ENCODE measurements at regions not wholly inside any gene's neighbourhood (a gene's known extent, or its start where the extent isn't known, plus 50 kb on each side); places are given as distances from the start of the nearest gene placed in this dataset.

DNA sequence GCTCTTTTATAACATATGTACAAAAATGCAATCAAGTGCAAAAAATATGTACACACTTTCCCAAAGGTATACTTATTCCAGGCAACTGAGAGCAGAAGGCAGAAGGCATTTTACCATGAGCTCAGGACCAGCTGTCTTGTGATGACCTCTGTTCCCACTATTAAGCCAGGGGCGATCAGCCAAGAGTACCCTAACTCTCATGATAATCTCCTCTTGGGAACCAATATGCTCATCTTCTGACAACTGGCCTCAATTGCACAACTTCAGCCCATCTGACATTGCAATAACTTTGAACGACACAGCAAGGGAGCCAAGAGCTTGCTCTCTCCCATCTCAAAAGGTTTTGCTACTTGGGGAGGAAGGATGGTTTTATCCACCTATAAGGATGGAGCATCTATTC is 471.9 kb downstream of the HS3ST3B1 start:
- H3K79me2 ChIP-seq (ENCODE audit: low read length), result no peaks in the 10 kb centered on the region
- H3K4me2 ChIP-seq (ENCODE audit: low read depth, low read length, poor library complexity, severe bottlenecking), result no peak overlapping the region
- H3K27ac ChIP-seq (ENCODE audit: low read length), result no peak overlapping the region
- no peak for DNase-seq
- H3K9me3 ChIP-seq (ENCODE audit: low read length), result peaks cover 3% of the 10 kb centered on the region
- no peak overlapping the region for H3K9ac ChIP-seq (ENCODE audit: low read length)
- no peaks in the 10 kb centered on the region for H3K9me2 ChIP-seq (replicated peaks; ENCODE audit: insufficient read depth, low read length)
- H3K4me1 ChIP-seq (ENCODE audit: low read length), result no peaks in the 10 kb centered on the region
- H3K36me3 ChIP-seq (ENCODE audit: insufficient read depth, low read length), result no peaks in the 10 kb centered on the region
- no peak overlapping the region for H3K4me3 ChIP-seq (ENCODE audit: low read length)
- no peaks in the 10 kb centered on the region for H3K27me3 ChIP-seq (ENCODE audit: low read length)
- H2AFZ ChIP-seq (ENCODE audit: low read length), result no peak overlapping the region
- H4K20me1 ChIP-seq (ENCODE audit: insufficient read depth, low read depth, low read length), result no peaks in the 10 kb centered on the region

DNA sequence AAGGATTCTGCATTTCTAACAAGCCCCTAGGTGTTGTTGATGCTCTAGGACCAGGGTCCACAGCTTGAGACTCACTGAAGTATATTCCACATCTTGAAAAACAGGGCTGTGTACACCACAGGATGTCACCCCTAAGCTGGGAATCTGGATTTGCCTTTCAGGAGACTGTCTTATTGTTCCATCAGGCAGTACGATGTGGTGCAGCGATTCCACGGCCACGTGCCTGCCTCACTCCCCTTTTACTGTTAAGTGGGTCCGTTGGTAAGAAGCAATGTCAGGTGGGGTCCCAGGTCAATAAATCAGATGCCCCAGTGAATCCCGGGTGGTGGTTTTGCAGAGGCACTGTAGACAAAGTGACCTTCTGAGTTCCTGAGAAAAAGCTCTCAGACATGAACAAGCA is 470.7 kb downstream of the HS3ST3B1 start:
- H3K79me2 ChIP-seq (ENCODE audit: low read length), result no peaks in the 10 kb centered on the region
- H3K4me1 ChIP-seq (ENCODE audit: low read length), result no peaks in the 10 kb centered on the region
- H3K27me3 ChIP-seq (ENCODE audit: low read length), result no peaks in the 10 kb centered on the region
- no peaks in the 10 kb centered on the region for H4K20me1 ChIP-seq (ENCODE audit: insufficient read depth, low read depth, low read length)
- no peak overlapping the region for H3K9ac ChIP-seq (ENCODE audit: low read length)
- no peak overlapping the region for H3K4me2 ChIP-seq (ENCODE audit: low read depth, low read length, poor library complexity, severe bottlenecking)
- H3K4me3 ChIP-seq (ENCODE audit: low read length), result no peak overlapping the region
- no peak overlapping the region for H3K27ac ChIP-seq (ENCODE audit: low read length)
- no peak overlapping the region for H2AFZ ChIP-seq (ENCODE audit: low read length)
- peaks cover 3% of the 10 kb centered on the region for H3K9me3 ChIP-seq (ENCODE audit: low read length)
- H3K36me3 ChIP-seq (ENCODE audit: insufficient read depth, low read length), result no peaks in the 10 kb centered on the region
- no peak for DNase-seq
- H3K9me2 ChIP-seq (replicated peaks; ENCODE audit: insufficient read depth, low read length), result no peaks in the 10 kb centered on the region

DNA sequence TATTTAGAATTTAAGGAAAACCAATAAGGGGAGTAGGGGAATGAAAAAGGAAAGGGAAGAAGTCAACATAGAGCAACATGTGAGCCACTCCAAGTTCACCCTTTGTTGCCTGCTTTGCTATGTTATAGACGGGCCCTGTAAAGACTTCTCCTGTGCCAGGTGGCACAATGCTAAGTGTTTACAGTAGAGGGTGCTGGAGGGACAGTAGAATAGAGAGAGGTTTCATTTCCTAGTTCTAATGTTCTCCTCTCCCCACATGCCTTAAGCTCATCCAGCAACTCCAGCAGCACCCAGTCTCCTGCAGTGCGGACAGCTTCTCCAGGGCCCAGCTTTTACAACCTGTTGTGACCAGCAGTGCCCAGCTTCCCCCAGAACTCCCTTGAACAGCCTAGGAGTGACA is 468.0 kb downstream of the HS3ST3B1 start:
- DNase-seq, result no peak
- no peaks in the 10 kb centered on the region for H3K79me2 ChIP-seq (ENCODE audit: low read length)

DNA sequence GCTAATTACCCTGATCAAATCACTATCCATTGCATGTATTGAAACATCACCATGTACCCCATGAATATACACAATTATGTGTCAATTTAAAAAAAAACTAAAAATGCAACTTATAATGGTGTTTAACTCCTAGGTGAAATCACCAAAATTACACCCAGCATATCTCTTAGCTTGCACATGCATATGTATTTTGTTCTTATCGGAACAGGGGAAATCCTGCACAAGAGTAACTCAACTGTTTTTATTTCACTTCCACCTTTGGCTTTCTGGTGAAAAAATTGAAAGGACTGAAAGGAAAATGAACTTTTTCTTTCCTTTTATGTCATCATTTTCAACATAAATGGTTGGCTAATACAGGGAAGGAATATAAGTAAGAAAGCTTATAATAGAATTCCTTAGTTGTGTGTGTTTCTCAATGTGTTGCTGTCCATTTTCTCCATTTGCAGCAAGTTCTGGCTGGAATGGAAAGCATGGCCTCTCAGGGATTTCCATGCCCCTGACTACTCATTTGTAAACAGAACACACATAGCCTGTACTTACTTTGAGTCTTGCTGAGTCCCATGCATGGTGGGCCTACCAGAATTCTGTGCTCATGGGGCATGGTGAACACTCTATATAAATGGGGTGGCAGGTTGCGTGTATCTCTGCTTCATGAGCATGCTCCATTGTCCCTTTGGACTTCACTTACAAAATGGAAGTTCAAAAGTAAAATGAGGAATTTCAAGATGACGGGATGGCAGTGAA is 462.0 kb downstream of the HS3ST3B1 start:
- Histone ChIP-seq H3K9me3 (ENCODE audit: low read length) (no peaks in the 10 kb centered on the region), H3K36me3 (ENCODE audit: insufficient read depth, low read length) (no peaks in the 10 kb centered on the region), H3K27me3 (ENCODE audit: low read length) (no peaks in the 10 kb centered on the region), H3K27ac (ENCODE audit: low read length) (no peak overlapping the region), H3K4me1 (ENCODE audit: low read length) (no peaks in the 10 kb centered on the region), H3K4me2 (ENCODE audit: low read depth, low read length, poor library complexity, severe bottlenecking) (no peak overlapping the region), H3K9me2 (replicated peaks; ENCODE audit: insufficient read depth, low read length) (no peaks in the 10 kb centered on the region), H3K4me3 (ENCODE audit: low read length) (no peak overlapping the region), H2AFZ (ENCODE audit: low read length) (no peak overlapping the region), H3K9ac (ENCODE audit: low read length) (no peak overlapping the region), H4K20me1 (ENCODE audit: insufficient read depth, low read depth, low read length) (no peaks in the 10 kb centered on the region), H3K79me2 (ENCODE audit: low read length) (no peaks in the 10 kb centered on the region)
- no peak for DNase-seq

More for the DNA sequence above, 468.0 kb downstream of the HS3ST3B1 start:
- Histone ChIP-seq H3K36me3 (ENCODE audit: insufficient read depth, low read length) (no peaks in the 10 kb centered on the region), H3K9ac (ENCODE audit: low read length) (no peak overlapping the region), H2AFZ (ENCODE audit: low read length) (no peak overlapping the region), H3K9me2 (replicated peaks; ENCODE audit: insufficient read depth, low read length) (no peaks in the 10 kb centered on the region), H3K4me2 (ENCODE audit: low read depth, low read length, poor library complexity, severe bottlenecking) (no peak overlapping the region), H3K27me3 (ENCODE audit: low read length) (no peaks in the 10 kb centered on the region), H4K20me1 (ENCODE audit: insufficient read depth, low read depth, low read length) (no peaks in the 10 kb centered on the region), H3K4me1 (ENCODE audit: low read length) (no peaks in the 10 kb centered on the region), H3K27ac (ENCODE audit: low read length) (no peak overlapping the region), H3K4me3 (ENCODE audit: low read length) (no peak overlapping the region), H3K9me3 (ENCODE audit: low read length) (peaks cover 3% of the 10 kb centered on the region)

GRCh38 chr17:14760719-14761411 is 460.0 kb downstream of the HS3ST3B1 start:
- no peaks in the 10 kb centered on the region for H3K79me2 ChIP-seq (ENCODE audit: low read length)
- H3K9me3 ChIP-seq (ENCODE audit: low read length), result no peaks in the 10 kb centered on the region
- no peak overlapping the region for H3K9ac ChIP-seq (ENCODE audit: low read length)
- no peak for DNase-seq
- no peak overlapping the region for H3K27ac ChIP-seq (ENCODE audit: low read length)
- no peak overlapping the region for H3K4me3 ChIP-seq (ENCODE audit: low read length)
- no peaks in the 10 kb centered on the region for H3K36me3 ChIP-seq (ENCODE audit: insufficient read depth, low read length)
- no peak overlapping the region for H2AFZ ChIP-seq (ENCODE audit: low read length)
- H3K4me2 ChIP-seq (ENCODE audit: low read depth, low read length, poor library complexity, severe bottlenecking), result no peak overlapping the region
- no peaks in the 10 kb centered on the region for H3K4me1 ChIP-seq (ENCODE audit: low read length)
- no peaks in the 10 kb centered on the region for H3K9me2 ChIP-seq (replicated peaks; ENCODE audit: insufficient read depth, low read length)
- no peaks in the 10 kb centered on the region for H4K20me1 ChIP-seq (ENCODE audit: insufficient read depth, low read depth, low read length)
- no peaks in the 10 kb centered on the region for H3K27me3 ChIP-seq (ENCODE audit: low read length)

GRCh38 chr17:14760212-14760611 is 459.3 kb downstream of the HS3ST3B1 start:
- H2AFZ ChIP-seq (ENCODE audit: low read length), result no peak overlapping the region
- no peaks in the 10 kb centered on the region for H3K4me1 ChIP-seq (ENCODE audit: low read length)
- no peak for DNase-seq
- H3K4me2 ChIP-seq (ENCODE audit: low read depth, low read length, poor library complexity, severe bottlenecking), result no peak overlapping the region
- no peak overlapping the region for H3K9ac ChIP-seq (ENCODE audit: low read length)
- no peak overlapping the region for H3K27ac ChIP-seq (ENCODE audit: low read length)
- no peaks in the 10 kb centered on the region for H3K9me3 ChIP-seq (ENCODE audit: low read length)
- H3K36me3 ChIP-seq (ENCODE audit: insufficient read depth, low read length), result no peaks in the 10 kb centered on the region
- no peaks in the 10 kb centered on the region for H3K9me2 ChIP-seq (replicated peaks; ENCODE audit: insufficient read depth, low read length)
- no peaks in the 10 kb centered on the region for H4K20me1 ChIP-seq (ENCODE audit: insufficient read depth, low read depth, low read length)
- no peak overlapping the region for H3K4me3 ChIP-seq (ENCODE audit: low read length)
- no peaks in the 10 kb centered on the region for H3K27me3 ChIP-seq (ENCODE audit: low read length)
- no peaks in the 10 kb centered on the region for H3K79me2 ChIP-seq (ENCODE audit: low read length)

DNA sequence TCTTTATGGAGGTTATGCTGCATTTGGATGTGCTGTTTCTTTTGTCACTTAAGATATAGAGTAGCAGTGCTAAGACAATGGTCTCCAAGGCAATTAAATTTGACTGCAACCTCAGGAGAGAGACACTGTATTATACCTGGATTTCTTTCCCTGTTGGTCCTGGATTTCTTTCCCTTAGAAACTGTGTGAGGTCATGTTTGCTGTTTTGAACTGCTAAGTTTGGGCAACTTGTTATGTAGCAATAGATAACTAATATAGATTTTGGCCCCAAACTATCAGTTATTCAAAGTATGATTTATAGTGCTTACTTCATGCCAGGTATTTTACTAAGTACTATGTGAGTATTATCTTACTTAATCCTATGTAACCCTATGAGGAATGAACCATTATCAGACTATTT is 458.4 kb downstream of the HS3ST3B1 start:
- Histone ChIP-seq H3K9me3 (ENCODE audit: low read length) (no peaks in the 10 kb centered on the region), H3K36me3 (ENCODE audit: insufficient read depth, low read length) (no peaks in the 10 kb centered on the region), H4K20me1 (ENCODE audit: insufficient read depth, low read depth, low read length) (no peaks in the 10 kb centered on the region), H3K9ac (ENCODE audit: low read length) (no peak overlapping the region), H3K27ac (ENCODE audit: low read length) (no peak overlapping the region), H2AFZ (ENCODE audit: low read length) (no peak overlapping the region), H3K4me1 (ENCODE audit: low read length) (no peaks in the 10 kb centered on the region), H3K27me3 (ENCODE audit: low read length) (no peaks in the 10 kb centered on the region), H3K4me3 (ENCODE audit: low read length) (no peak overlapping the region), H3K4me2 (ENCODE audit: low read depth, low read length, poor library complexity, severe bottlenecking) (no peak overlapping the region), H3K79me2 (ENCODE audit: low read length) (no peaks in the 10 kb centered on the region), H3K9me2 (replicated peaks; ENCODE audit: insufficient read depth, low read length) (no peaks in the 10 kb centered on the region)
- no peak for DNase-seq

DNA sequence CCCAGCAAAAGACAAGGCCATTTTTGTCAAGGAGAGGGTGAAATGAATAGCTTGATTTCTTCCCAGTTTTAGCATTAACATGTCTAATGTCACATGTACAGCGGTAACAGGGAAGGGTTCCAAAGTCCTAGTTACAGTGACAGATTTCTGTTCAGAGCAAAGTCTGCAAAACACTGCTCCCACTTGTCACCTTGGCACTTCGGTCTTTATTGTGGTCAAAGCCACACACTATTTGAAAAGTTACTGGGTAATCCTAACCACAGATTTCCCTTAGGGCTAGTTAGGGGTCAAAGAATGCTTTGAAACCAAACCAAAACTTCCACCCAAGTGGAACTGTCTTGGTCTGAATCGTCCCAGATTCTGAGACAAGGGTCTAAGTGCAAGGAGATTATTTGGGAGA is 455.6 kb downstream of the HS3ST3B1 start:
- Histone ChIP-seq H3K79me2 (ENCODE audit: low read length) (no peaks in the 10 kb centered on the region), H3K27ac (ENCODE audit: low read length) (no peak overlapping the region), H3K27me3 (ENCODE audit: low read length) (no peaks in the 10 kb centered on the region), H3K4me3 (ENCODE audit: low read length) (no peak overlapping the region), H4K20me1 (ENCODE audit: insufficient read depth, low read depth, low read length) (no peaks in the 10 kb centered on the region), H2AFZ (ENCODE audit: low read length) (no peak overlapping the region), H3K9ac (ENCODE audit: low read length) (no peak overlapping the region), H3K36me3 (ENCODE audit: insufficient read depth, low read length) (no peaks in the 10 kb centered on the region), H3K9me3 (ENCODE audit: low read length) (no peaks in the 10 kb centered on the region), H3K4me1 (ENCODE audit: low read length) (no peaks in the 10 kb centered on the region), H3K4me2 (ENCODE audit: low read depth, low read length, poor library complexity, severe bottlenecking) (no peak overlapping the region), H3K9me2 (replicated peaks; ENCODE audit: insufficient read depth, low read length) (no peaks in the 10 kb centered on the region)
- DNase-seq, result no peak
